ENCODE measurements at regions not wholly inside any gene's neighbourhood (a gene's known extent, or its start where the extent isn't known, plus 50 kb on each side); places are given as distances from the start of the nearest gene placed in this dataset.

DNA sequence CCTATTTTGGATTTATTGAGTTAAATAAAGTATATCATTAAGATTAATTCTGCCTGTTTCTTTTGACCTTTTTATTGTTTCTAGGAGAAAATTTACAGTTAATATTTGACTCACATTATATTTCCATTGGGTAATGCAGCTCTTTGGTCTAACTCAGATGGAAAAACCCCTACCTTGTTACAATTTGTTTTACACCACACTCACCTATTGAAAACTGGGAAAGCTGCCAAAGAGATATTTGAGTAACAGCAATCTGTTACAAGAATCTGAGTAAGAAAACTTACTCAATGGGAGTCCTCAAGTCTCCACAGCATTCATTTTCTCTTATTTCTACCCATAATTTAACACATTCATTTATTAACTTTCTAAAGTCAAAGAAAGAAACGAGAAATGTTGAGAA, 108.0 kb upstream of the TLL1 start:
- TF ChIP-seq CTCF (IDR thresholded peaks at IDR 0.05) (no peak), POLR2A (IDR thresholded peaks at IDR 0.05) (no peak)

Measured in Peyer's patch (tissue), 4 donors.